Stimulated activated CD4-positive, alpha-beta T cell treated with anti-CD3 and anti-CD28 coated beads, Interleukin-12 subunit alpha, Interleukin-12 subunit beta, amount 100 ng/mL, for 4 hours (primary cell): ENCODE measurements at regions not wholly inside any gene's neighbourhood (a gene's known extent, or its start where the extent isn't known, plus 50 kb on each side); places are given as distances from the start of the nearest gene placed in this dataset.

Source experiments
- DNase-seq: peaks from one replicate; pipeline ENCODE4 v3.0.0-alpha.2; 2020

- no peak for DNase-seq
Measured at GRCh38 chr2:13019781-13020180, 303.0 kb downstream of the TRIB2 start.

GRCh38 chr2:13020469-13020868 lies 303.7 kb downstream of the TRIB2 start:
- no peak for DNase-seq

GRCh38 chr2:13021470-13021957 lies 304.8 kb downstream of the TRIB2 start:
- DNase-seq = no peak

- no peak for DNase-seq
Measured at GRCh38 chr2:13030606-13031005, 313.9 kb downstream of the TRIB2 start.

- DNase-seq = no peak
Measured at GRCh38 chr2:13034861-13035260, 318.1 kb downstream of the TRIB2 start.

- no peak for DNase-seq
Measured at GRCh38 chr2:13035866-13036265, 319.1 kb downstream of the TRIB2 start.

- no peak for DNase-seq
Measured at GRCh38 chr2:13040043-13040442, 323.3 kb downstream of the TRIB2 start.

GRCh38 chr2:13046557-13047165 lies 329.9 kb downstream of the TRIB2 start:
- DNase-seq = no peak

- no peak for DNase-seq
Measured at GRCh38 chr2:13050764-13051163, 334.0 kb downstream of the TRIB2 start.

GRCh38 chr2:13052547-13052946 lies 335.8 kb downstream of the TRIB2 start:
- no peak for DNase-seq

- no peak for DNase-seq
Measured at GRCh38 chr2:13056259-13056843, 339.6 kb downstream of the TRIB2 start.

- no peak for DNase-seq
Measured at GRCh38 chr2:13057671-13058070, 340.9 kb downstream of the TRIB2 start.

GRCh38 chr2:13066676-13067075 lies 349.9 kb downstream of the TRIB2 start:
- no peak for DNase-seq

GRCh38 chr2:13067508-13067907 lies 350.8 kb downstream of the TRIB2 start:
- no peak for DNase-seq

- no peak for DNase-seq
Measured at GRCh38 chr2:13089971-13090370, 373.2 kb downstream of the TRIB2 start.

GRCh38 chr2:13091455-13091854 lies 374.7 kb downstream of the TRIB2 start:
- DNase-seq = no peak

GRCh38 chr2:13091861-13092378 lies 375.2 kb downstream of the TRIB2 start:
- DNase-seq = no peak

GRCh38 chr2:13093416-13093991 lies 376.8 kb downstream of the TRIB2 start:
- DNase-seq = no peak

GRCh38 chr2:13102397-13103063 lies 385.8 kb downstream of the TRIB2 start:
- no peak for DNase-seq

GRCh38 chr2:13103151-13103550 lies 386.4 kb downstream of the TRIB2 start:
- no peak for DNase-seq

- no peak for DNase-seq
Measured at GRCh38 chr2:13103778-13104493, 387.2 kb downstream of the TRIB2 start.

- no peak for DNase-seq
Measured at GRCh38 chr2:13104723-13105122, 388.0 kb downstream of the TRIB2 start.

- DNase-seq = no peak
Measured at GRCh38 chr2:13106302-13106701, 389.6 kb downstream of the TRIB2 start.
